ENCODE measurements at regions not wholly inside any gene's neighbourhood (a gene's known extent, or its start where the extent isn't known, plus 50 kb on each side); places are given as distances from the start of the nearest gene placed in this dataset.

GRCh38 chr13:28597641-28598040, 61.3 kb upstream of the POMP start:
- H3K4me3 ChIP-seq: no peak overlapping the region
- no peak for TF ChIP-seq CTCF (IDR thresholded peaks at IDR 0.05; ENCODE audit: low read depth, low read length)
- DNase-seq (ENCODE audit: low read depth in 1 of 2, low spot score in 1 of 2): peak in 1 of 2 donors; percentile 58
- H3K27ac ChIP-seq: no peak overlapping the region
- no peaks in the 10 kb centered on the region for H3K27me3 ChIP-seq
- H3K9me3 ChIP-seq (ENCODE audit: low read depth): no peaks in the 10 kb centered on the region
- no peaks in the 10 kb centered on the region for H3K4me1 ChIP-seq (ENCODE audit: low read depth)
- H3K36me3 ChIP-seq: no peaks in the 10 kb centered on the region

- H3K4me3 ChIP-seq: no peak overlapping the region
- H3K27me3 ChIP-seq: no peaks in the 10 kb centered on the region
- no peaks in the 10 kb centered on the region for H3K4me1 ChIP-seq (ENCODE audit: low read depth)
- H3K36me3 ChIP-seq: no peaks in the 10 kb centered on the region
- H3K9me3 ChIP-seq (ENCODE audit: low read depth): no peaks in the 10 kb centered on the region
- no peak overlapping the region for H3K27ac ChIP-seq
- no peak for TF ChIP-seq CTCF (IDR thresholded peaks at IDR 0.05; ENCODE audit: low read depth, low read length)
- no peak for DNase-seq (ENCODE audit: low read depth in 1 of 2, low spot score in 1 of 2)
Measured at GRCh38 chr13:28590461-28590860, 68.5 kb upstream of the POMP start.

- Histone ChIP-seq H3K36me3 (no peaks in the 10 kb centered on the region), H3K27ac (no peak overlapping the region), H3K4me3 (no peak overlapping the region), H3K27me3 (no peaks in the 10 kb centered on the region), H3K4me1 (ENCODE audit: low read depth) (no peaks in the 10 kb centered on the region), H3K9me3 (ENCODE audit: low read depth) (no peaks in the 10 kb centered on the region)
- TF ChIP-seq CTCF (IDR thresholded peaks at IDR 0.05; ENCODE audit: low read depth, low read length): no peak
- DNase-seq (ENCODE audit: low read depth in 1 of 2, low spot score in 1 of 2): no peak
Measured at GRCh38 chr13:28588296-28588695, 70.6 kb upstream of the POMP start.

- Histone ChIP-seq H3K27me3 (no peaks in the 10 kb centered on the region), H3K4me3 (no peak overlapping the region), H3K9me3 (ENCODE audit: low read depth) (no peaks in the 10 kb centered on the region), H3K27ac (no peak overlapping the region), H3K4me1 (ENCODE audit: low read depth) (no peaks in the 10 kb centered on the region), H3K36me3 (no peaks in the 10 kb centered on the region)
- no peak for TF ChIP-seq CTCF (IDR thresholded peaks at IDR 0.05; ENCODE audit: low read depth, low read length)
- DNase-seq (ENCODE audit: low read depth in 1 of 2, low spot score in 1 of 2): no peak
Measured at GRCh38 chr13:28587174-28587540, 71.8 kb upstream of the POMP start.

- Histone ChIP-seq H3K27me3 (no peaks in the 10 kb centered on the region), H3K4me3 (no peak overlapping the region), H3K36me3 (no peaks in the 10 kb centered on the region), H3K27ac (no peak overlapping the region), H3K4me1 (ENCODE audit: low read depth) (no peaks in the 10 kb centered on the region), H3K9me3 (ENCODE audit: low read depth) (no peaks in the 10 kb centered on the region)
- TF ChIP-seq CTCF (IDR thresholded peaks at IDR 0.05; ENCODE audit: low read depth, low read length): no peak
- DNase-seq (ENCODE audit: low read depth in 1 of 2, low spot score in 1 of 2): no peak
Measured at GRCh38 chr13:28586439-28587173, 72.3 kb upstream of the POMP start.

All from cardiac muscle cell (in vitro differentiated cells and primary cell).